ENCODE measurements at regions not wholly inside any gene's neighbourhood (a gene's known extent, or its start where the extent isn't known, plus 50 kb on each side); places are given as distances from the start of the nearest gene placed in this dataset.

DNA sequence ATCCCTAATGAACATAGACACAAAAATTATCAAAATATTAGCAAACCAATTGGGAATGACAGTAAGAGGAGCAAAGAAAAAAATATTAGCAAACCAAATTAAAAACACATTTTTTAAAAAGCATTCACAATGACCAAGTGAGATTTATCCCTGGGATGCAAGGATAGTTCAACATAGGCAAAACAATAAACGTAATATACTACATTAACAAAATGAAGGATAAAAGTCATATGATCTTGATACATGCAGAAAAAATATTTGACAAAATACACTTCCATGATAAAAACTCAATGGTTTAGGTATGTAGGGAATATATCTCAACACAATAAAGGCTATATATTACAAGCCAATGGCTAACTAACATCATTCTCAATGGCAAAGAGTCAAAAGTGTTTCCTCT is 83.3 kb downstream of the CRPPA start:
- POLR2A ChIA-PET = no interaction called here
- CTCF ChIA-PET = no interaction called here
- DNase-seq (ENCODE audit: low read depth, low spot score) = no peak
- TF ChIP-seq CTCF (IDR thresholded peaks at IDR 0.05; ENCODE audit: low read depth, low read length) = no peak
- H3K27me3 ChIP-seq (ENCODE audit: control insufficient read depth, insufficient read depth, low read length) = no peaks in the 10 kb centered on the region
- H3K27ac ChIP-seq (ENCODE audit: low read depth, low read length) = no peak overlapping the region
- no peak overlapping the region for H3K4me3 ChIP-seq (ENCODE audit: low read depth, low read length)
- H3K9me3 ChIP-seq (ENCODE audit: control insufficient read depth, insufficient read depth, low read length) = no peaks in the 10 kb centered on the region; the same call in 1 of the 2 replicates

- ChIA-PET CTCF (interaction anchor here (0.6 to 1.7 kb wide), 2 partner anchors 9 to 239 kb away, joined by 3 to 5 read pairs; no protein-coding TSS in a partner anchor), POLR2A (no interaction called here)
- Histone ChIP-seq H3K9me3 (ENCODE audit: control insufficient read depth, insufficient read depth, low read length) (no peaks in the 10 kb centered on the region), H3K4me3 (ENCODE audit: low read depth, low read length) (no peak overlapping the region), H3K27ac (ENCODE audit: low read depth, low read length) (no peak overlapping the region), H3K27me3 (ENCODE audit: control insufficient read depth, insufficient read depth, low read length) (no peaks in the 10 kb centered on the region)
- TF ChIP-seq CTCF (IDR thresholded peaks at IDR 0.05; ENCODE audit: low read depth, low read length) = no peak
- no peak for DNase-seq (ENCODE audit: low read depth, low spot score)
Observed at GRCh38 chr7:16326106-16326505, 95.2 kb downstream of the CRPPA start.

DNA sequence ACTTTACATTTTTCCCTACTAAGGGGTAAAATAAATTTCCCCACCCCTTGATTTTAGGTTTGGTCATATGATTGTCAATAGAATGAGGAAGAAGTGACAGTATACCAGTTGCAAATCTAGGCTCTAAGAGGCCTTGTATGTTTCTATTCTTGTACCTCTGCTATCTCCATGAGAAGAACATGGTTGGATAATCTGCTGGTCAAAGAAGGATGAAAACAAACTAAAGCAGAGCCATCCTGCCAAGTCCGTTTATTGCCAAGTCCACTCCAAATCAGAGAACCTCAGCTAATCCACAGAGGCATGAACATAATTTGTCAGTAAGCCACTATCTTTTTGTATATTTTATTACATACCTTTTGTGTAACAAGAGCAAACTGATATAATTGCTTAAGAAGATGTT is 98.0 kb downstream of the CRPPA start:
- POLR2A ChIA-PET = no interaction called here

DNA sequence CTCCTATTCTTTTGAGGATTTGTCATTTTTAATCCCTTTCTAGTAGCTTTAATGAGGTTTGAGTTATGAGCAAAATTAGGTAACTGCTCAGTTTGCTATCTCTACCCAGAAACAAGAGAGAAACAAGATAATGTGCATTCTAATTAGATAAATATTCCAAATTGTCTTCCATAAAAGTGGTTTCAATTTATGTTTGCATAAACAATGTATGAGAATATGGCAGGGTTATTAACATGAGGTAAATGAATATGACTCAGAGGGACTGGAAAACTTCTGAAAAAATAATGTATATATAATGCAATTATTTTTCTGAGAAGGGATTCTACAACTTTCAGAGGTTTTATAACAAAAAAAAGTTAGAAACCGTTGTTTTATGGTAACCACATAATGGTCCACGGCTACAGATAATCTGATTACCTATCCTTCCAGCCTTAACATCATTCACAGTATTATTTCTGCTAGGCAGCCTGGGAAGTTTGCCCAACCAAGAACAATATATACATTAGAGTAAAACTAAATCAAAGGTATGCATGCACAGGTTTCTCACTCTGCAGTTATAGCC is 101.2 kb downstream of the CRPPA start:
- ChIA-PET CTCF (interaction anchor here (0.9 kb wide), 1 partner anchor 244 kb away, joined by 4 read pairs; no protein-coding TSS in a partner anchor), POLR2A (no interaction called here)
- H3K4me3 ChIP-seq (ENCODE audit: low read depth, low read length) = no peak overlapping the region
- DNase-seq (ENCODE audit: low read depth, low spot score) = no peak
- TF ChIP-seq CTCF (IDR thresholded peaks at IDR 0.05; ENCODE audit: low read depth, low read length) = no peak
- H3K27ac ChIP-seq (ENCODE audit: low read depth, low read length) = no peak overlapping the region
- no peaks in the 10 kb centered on the region for H3K27me3 ChIP-seq (ENCODE audit: control insufficient read depth, insufficient read depth, low read length)
- H3K9me3 ChIP-seq (ENCODE audit: control insufficient read depth, insufficient read depth, low read length) = no peaks in the 10 kb centered on the region

More for the DNA sequence above, 98.0 kb downstream of the CRPPA start:
- H3K27ac ChIP-seq (ENCODE audit: low read depth, low read length) = no peak overlapping the region
- no peak overlapping the region for H3K4me3 ChIP-seq (ENCODE audit: low read depth, low read length)
- CTCF ChIA-PET = no interaction called here
- DNase-seq (ENCODE audit: low read depth, low spot score) = no peak
- TF ChIP-seq CTCF (IDR thresholded peaks at IDR 0.05; ENCODE audit: low read depth, low read length) = no peak
- H3K9me3 ChIP-seq (ENCODE audit: control insufficient read depth, insufficient read depth, low read length) = no peaks in the 10 kb centered on the region
- no peaks in the 10 kb centered on the region for H3K27me3 ChIP-seq (ENCODE audit: control insufficient read depth, insufficient read depth, low read length)

DNA sequence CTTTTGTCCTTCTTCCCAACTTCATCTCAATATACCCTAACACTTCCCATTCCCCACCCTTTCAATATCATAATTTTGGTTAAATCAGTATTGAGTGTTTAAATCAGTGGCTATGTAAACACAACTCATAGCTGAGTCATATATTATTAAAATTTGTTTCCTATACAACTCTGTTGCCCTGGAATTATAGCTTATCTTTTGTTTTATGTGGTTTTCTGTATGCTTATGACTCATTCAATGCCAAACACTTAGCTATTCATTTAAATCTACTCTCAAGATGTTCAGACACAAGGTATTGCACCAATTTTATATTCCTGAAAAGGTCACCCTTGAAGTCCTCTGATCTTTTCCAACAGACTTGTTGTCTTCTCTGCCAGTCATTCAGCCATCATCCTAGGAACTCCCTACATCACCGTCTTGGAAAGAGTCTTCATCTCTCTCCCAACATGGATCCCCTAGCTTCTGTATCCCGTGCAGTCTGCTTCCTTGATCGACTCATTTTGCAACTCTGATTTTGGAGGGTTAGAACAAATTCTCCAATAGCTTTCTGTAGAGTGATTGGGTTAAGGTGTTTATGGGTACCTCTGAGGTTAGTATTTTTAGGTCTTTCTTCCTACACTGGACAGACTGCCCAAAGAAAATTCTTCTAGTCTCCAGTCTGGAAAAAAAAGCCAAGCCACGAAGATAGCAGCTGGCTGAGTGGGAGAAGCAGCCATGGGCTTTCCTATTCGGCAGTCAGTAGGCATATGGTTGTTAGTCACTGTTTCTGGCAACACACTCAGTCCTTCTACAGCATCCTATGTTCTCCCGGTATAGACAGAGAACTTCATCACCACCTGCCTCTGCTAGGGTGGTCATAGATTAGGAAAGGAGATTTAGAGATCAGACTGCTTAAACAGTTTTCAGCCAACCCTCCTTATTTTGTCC is 102.1 kb downstream of the CRPPA start:
- no peak for TF ChIP-seq CTCF (IDR thresholded peaks at IDR 0.05; ENCODE audit: low read depth, low read length)
- no peak for DNase-seq (ENCODE audit: low read depth, low spot score)
- CTCF ChIA-PET = no interaction called here
- Histone ChIP-seq H3K9me3 (ENCODE audit: control insufficient read depth, insufficient read depth, low read length) (no peaks in the 10 kb centered on the region), H3K27me3 (ENCODE audit: control insufficient read depth, insufficient read depth, low read length) (no peaks in the 10 kb centered on the region), H3K4me3 (ENCODE audit: low read depth, low read length) (no peak overlapping the region), H3K27ac (ENCODE audit: low read depth, low read length) (no peak overlapping the region)
- POLR2A ChIA-PET = no interaction called here

All from AG04450 (cell line).